ENCODE measurements at regions not wholly inside any gene's neighbourhood (a gene's known extent, or its start where the extent isn't known, plus 50 kb on each side); places are given as distances from the start of the nearest gene placed in this dataset.

DNA sequence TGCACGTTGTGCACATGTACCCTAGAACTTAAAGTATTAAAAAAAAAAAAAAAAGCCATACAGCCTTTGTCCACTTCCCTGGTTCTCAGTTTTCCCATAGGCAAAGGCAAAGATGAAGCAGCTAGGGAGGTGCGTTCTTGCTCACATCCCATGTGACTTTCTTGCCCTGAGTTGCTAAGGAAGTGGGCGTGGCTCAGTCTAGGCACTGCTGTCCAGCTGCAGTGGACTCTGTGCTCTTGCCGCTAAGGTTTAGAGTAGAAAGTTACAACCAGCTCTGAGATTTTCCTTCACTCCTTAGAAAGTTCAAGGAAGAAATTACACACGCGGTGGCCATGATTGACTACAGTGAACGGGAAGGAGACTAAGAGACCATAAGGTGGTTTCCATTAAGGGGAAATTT is 144.7 kb downstream of the NAA11 start:
- TF ChIP-seq POLR2AphosphoS5 (IDR thresholded peaks at IDR 0.05; ENCODE audit: low read depth): no peak
- no peak for TF ChIP-seq SPI1 (IDR thresholded peaks at IDR 0.05; ENCODE audit: borderline replicate concordance, low read depth)
- TF ChIP-seq, protein P1, sequence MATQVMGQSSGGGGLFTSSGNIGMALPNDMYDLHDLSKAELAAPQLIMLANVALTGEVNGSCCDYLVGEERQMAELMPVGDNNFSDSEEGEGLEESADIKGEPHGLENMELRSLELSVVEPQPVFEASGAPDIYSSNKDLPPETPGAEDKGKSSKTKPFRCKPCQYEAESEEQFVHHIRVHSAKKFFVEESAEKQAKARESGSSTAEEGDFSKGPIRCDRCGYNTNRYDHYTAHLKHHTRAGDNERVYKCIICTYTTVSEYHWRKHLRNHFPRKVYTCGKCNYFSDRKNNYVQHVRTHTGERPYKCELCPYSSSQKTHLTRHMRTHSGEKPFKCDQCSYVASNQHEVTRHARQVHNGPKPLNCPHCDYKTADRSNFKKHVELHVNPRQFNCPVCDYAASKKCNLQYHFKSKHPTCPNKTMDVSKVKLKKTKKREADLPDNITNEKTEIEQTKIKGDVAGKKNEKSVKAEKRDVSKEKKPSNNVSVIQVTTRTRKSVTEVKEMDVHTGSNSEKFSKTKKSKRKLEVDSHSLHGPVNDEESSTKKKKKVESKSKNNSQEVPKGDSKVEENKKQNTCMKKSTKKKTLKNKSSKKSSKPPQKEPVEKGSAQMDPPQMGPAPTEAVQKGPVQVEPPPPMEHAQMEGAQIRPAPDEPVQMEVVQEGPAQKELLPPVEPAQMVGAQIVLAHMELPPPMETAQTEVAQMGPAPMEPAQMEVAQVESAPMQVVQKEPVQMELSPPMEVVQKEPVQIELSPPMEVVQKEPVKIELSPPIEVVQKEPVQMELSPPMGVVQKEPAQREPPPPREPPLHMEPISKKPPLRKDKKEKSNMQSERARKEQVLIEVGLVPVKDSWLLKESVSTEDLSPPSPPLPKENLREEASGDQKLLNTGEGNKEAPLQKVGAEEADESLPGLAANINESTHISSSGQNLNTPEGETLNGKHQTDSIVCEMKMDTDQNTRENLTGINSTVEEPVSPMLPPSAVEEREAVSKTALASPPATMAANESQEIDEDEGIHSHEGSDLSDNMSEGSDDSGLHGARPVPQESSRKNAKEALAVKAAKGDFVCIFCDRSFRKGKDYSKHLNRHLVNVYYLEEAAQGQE (IDR thresholded peaks at IDR 0.05; ENCODE audit: insufficient replicate concordance, low read depth): no peak
- TF ChIP-seq, protein P2, sequence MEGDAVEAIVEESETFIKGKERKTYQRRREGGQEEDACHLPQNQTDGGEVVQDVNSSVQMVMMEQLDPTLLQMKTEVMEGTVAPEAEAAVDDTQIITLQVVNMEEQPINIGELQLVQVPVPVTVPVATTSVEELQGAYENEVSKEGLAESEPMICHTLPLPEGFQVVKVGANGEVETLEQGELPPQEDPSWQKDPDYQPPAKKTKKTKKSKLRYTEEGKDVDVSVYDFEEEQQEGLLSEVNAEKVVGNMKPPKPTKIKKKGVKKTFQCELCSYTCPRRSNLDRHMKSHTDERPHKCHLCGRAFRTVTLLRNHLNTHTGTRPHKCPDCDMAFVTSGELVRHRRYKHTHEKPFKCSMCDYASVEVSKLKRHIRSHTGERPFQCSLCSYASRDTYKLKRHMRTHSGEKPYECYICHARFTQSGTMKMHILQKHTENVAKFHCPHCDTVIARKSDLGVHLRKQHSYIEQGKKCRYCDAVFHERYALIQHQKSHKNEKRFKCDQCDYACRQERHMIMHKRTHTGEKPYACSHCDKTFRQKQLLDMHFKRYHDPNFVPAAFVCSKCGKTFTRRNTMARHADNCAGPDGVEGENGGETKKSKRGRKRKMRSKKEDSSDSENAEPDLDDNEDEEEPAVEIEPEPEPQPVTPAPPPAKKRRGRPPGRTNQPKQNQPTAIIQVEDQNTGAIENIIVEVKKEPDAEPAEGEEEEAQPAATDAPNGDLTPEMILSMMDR (IDR thresholded peaks at IDR 0.05; ENCODE audit: insufficient read depth, low read length): no peak
- no peak for TF ChIP-seq GABPA (IDR thresholded peaks at IDR 0.05; ENCODE audit: low read depth)
- no peak for DNase-seq (ENCODE audit: low read depth in 1 of 2, low spot score in 1 of 2)
- Histone ChIP-seq H3K27me3 (ENCODE audit: insufficient read depth, poor library complexity, severe bottlenecking) (no peaks in the 10 kb centered on the region), H3K27ac (replicated peaks) (no peak overlapping the region), H3K4me3 (replicated peaks; ENCODE audit: insufficient read depth, low read length) (no peak overlapping the region)

DNA sequence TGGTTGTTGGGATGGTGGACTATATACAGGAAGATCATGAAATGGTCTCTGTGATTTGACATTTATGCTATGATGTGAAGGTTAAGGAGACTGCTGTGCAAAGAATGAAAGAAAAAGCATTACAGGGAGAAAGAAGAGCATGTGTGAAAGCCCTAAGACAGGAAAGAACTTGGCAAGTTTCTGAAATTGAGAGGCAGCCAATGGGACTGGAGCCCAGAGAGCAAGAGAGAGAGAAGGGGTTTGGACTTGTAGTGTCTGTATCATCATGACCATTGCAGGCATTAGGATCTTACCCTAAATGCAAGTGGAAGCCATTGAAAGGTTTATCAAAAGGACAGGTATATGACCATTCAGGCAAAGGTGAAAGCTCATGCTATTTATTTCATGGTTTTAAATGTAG is 147.1 kb downstream of the NAA11 start:
- H3K27me3 ChIP-seq (ENCODE audit: insufficient read depth, poor library complexity, severe bottlenecking): no peaks in the 10 kb centered on the region
- TF ChIP-seq, protein P2 (IDR thresholded peaks at IDR 0.05; ENCODE audit: insufficient read depth, low read length): no peak
- TF ChIP-seq SPI1 (IDR thresholded peaks at IDR 0.05; ENCODE audit: borderline replicate concordance, low read depth): no peak
- no peak for TF ChIP-seq POLR2AphosphoS5 (IDR thresholded peaks at IDR 0.05; ENCODE audit: low read depth)
- TF ChIP-seq, protein P1 (IDR thresholded peaks at IDR 0.05; ENCODE audit: insufficient replicate concordance, low read depth): no peak
- no peak for TF ChIP-seq GABPA (IDR thresholded peaks at IDR 0.05; ENCODE audit: low read depth)

DNA sequence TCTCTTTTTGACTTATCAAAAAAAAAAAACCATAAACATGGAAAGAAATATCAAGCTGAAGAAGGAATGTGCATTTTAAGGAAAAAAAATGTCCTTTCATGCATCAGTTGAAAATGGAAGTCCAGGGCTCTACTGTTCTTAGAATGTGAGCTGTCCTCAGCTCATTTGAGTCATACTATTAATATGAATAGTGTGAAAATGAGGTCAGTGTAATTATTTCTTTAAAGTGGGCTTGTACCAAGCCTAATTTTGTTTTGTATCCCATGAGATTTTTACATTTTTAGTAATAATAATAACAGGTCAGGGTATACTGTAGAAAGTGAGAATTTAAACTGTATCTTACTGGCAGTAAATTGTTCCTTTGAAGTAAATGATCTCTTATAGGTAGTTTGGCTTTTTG is 148.5 kb downstream of the NAA11 start:
- no peak for TF ChIP-seq POLR2AphosphoS5 (IDR thresholded peaks at IDR 0.05; ENCODE audit: low read depth)
- TF ChIP-seq SPI1 (IDR thresholded peaks at IDR 0.05; ENCODE audit: borderline replicate concordance, low read depth): no peak

More for the DNA sequence above, 147.1 kb downstream of the NAA11 start:
- Histone ChIP-seq H3K27ac (replicated peaks) (no peak overlapping the region), H3K4me3 (replicated peaks; ENCODE audit: insufficient read depth, low read length) (no peak overlapping the region)
- no peak for DNase-seq (ENCODE audit: low read depth in 1 of 2, low spot score in 1 of 2)

DNA sequence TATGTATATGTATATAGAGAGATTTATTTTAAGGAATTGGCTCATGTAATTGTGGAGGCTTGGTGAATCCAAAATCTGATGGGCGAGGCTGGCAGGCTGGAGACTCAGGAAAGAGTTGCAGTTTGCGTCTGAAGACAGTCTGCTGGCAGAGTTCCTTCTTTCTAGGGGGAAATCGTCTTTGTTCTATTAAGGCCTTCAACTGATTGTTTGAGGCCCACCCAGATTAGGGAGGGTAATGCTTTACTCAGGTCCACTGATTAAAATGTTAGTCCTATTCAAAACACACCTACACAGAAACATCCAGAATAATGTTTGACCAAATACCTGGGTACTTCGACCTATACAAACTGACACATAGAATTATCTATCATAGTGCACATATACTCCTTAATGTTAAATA is 149.5 kb downstream of the NAA11 start:
- no peak for DNase-seq (ENCODE audit: low read depth in 1 of 2, low spot score in 1 of 2)
- Histone ChIP-seq H3K27me3 (ENCODE audit: insufficient read depth, poor library complexity, severe bottlenecking) (no peaks in the 10 kb centered on the region), H3K4me3 (replicated peaks; ENCODE audit: insufficient read depth, low read length) (no peak overlapping the region), H3K27ac (replicated peaks) (no peak overlapping the region)
- TF ChIP-seq SPI1 (IDR thresholded peaks at IDR 0.05; ENCODE audit: borderline replicate concordance, low read depth) (no peak), GABPA (IDR thresholded peaks at IDR 0.05; ENCODE audit: low read depth) (no peak), POLR2AphosphoS5 (IDR thresholded peaks at IDR 0.05; ENCODE audit: low read depth) (no peak)
- TF ChIP-seq, protein P2 (IDR thresholded peaks at IDR 0.05; ENCODE audit: insufficient read depth, low read length): no peak
- TF ChIP-seq, protein P1 (IDR thresholded peaks at IDR 0.05; ENCODE audit: insufficient replicate concordance, low read depth): no peak

More for the DNA sequence above, 148.5 kb downstream of the NAA11 start:
- Histone ChIP-seq H3K27ac (replicated peaks) (no peak overlapping the region), H3K27me3 (ENCODE audit: insufficient read depth, poor library complexity, severe bottlenecking) (no peaks in the 10 kb centered on the region), H3K4me3 (replicated peaks; ENCODE audit: insufficient read depth, low read length) (no peak overlapping the region)
- DNase-seq (ENCODE audit: low read depth in 1 of 2, low spot score in 1 of 2): no peak

Measured in HL-60 (cell line).